Tibial nerve (tissue), 4 donors: ENCODE measurements at regions not wholly inside any gene's neighbourhood (a gene's known extent, or its start where the extent isn't known, plus 50 kb on each side); places are given as distances from the start of the nearest gene placed in this dataset.

Source experiments
- DNase-seq, 2 donors: peaks; one replicate each; pipeline ENCODE4 v3.0.0-alpha.2; 2019; ENCODE audit warnings: low spot score in 2 of 2
- H3K27ac ChIP-seq, 4 donors: fragments of 200-600 bp; sonication (generic) in 3 of 4; one replicate each; pipeline ENCODE4 v1.5.1; 2017 to 2019; ENCODE audit warnings: mild to moderate bottlenecking in 1 of 4
- H3K27me3 ChIP-seq, 2 donors: fragments of 200-600 bp; sonication (generic) in 1 of 2; one replicate each; pipeline versions ENCODE4 v1.5.1 to v1.6.0; 2017 to 2019
- H3K36me3 ChIP-seq, 3 donors: fragments of 200-600 bp; sonication (generic); one replicate each; pipeline ENCODE4 v1.5.1; 2018 to 2019
- H3K4me1 ChIP-seq, 4 donors: fragments of 200-600 bp; sonication (generic) in 3 of 4; one replicate each; pipeline ENCODE4 v1.5.1; 2017 to 2019
- H3K4me3 ChIP-seq, 4 donors: fragments of 200-600 bp; sonication (generic) in 3 of 4; one replicate each; pipeline ENCODE4 v1.5.1; 2017 to 2019; ENCODE audit warnings: mild to moderate bottlenecking in 1 of 4, moderate library complexity in 1 of 4
- H3K9me3 ChIP-seq, 4 donors: fragments of 200-600 bp; sonication (generic) in 3 of 4; one replicate each; pipeline ENCODE4 v1.5.1; 2017 to 2019
- CTCF ChIP-seq, 5 experiments: fragments of 200-600 bp in 3 of 5; fragments of 450-650 bp in 2 of 5; sonication (generic) in 3 of 5; IDR thresholded peaks; one replicate each; pipeline ENCODE4 v1.5.1; 2016 to 2019; ENCODE audit warnings: antibody characterized with exemption in 5 of 5, mild to moderate bottlenecking in 3 of 5, moderate library complexity in 2 of 5
- EP300 ChIP-seq, 2 donors: sonication (generic); formaldehyde crosslinking; IDR thresholded peaks; one replicate each; pipeline ENCODE4 v1.6.1; 2017; ENCODE audit warnings: antibody characterized with exemption in 2 of 2, mild to moderate bottlenecking in 1 of 2
- POLR2A ChIP-seq, 2 donors: fragments of 450-650 bp; IDR thresholded peaks; one replicate each; pipeline ENCODE4 v1.6.1; 2017; ENCODE audit warnings: antibody characterized with exemption in 2 of 2, mild to moderate bottlenecking in 2 of 2, moderate library complexity in 2 of 2
- WGBS, 2 donors: methylation state at CpG; one replicate each; pipeline ENCODE4 v1.1.5; 2018; 5-methylcytosine and 5-hydroxymethylcytosine counted together

- DNase-seq, result peak; percentile 36 to 86
- no peaks in the 10 kb centered on the region for H3K36me3 ChIP-seq
- no peaks in the 10 kb centered on the region for H3K27me3 ChIP-seq
- TF ChIP-seq CTCF (IDR thresholded peaks at IDR 0.05) (peak; percentile 44 to 81 (median 70)), EP300 (IDR thresholded peaks at IDR 0.05) (no peak)
- peaks cover 0 to 12% (median 0%) of the 10 kb centered on the region in 4 donors for H3K4me1 ChIP-seq
- no peaks in the 10 kb centered on the region for H3K9me3 ChIP-seq
- WGBS, 2 donors, result 41 to 54% methylated on average over 3 of the region's 3 CpGs
- no peak overlapping the region for H3K4me3 ChIP-seq
- H3K27ac ChIP-seq, result no peak overlapping the region
These were observed 64.3 kb upstream of the TRABD2B start for GRCh38 chr1:48061162-48062136.

GRCh38 chr1:48059289-48059688 lies 62.1 kb upstream of the TRABD2B start:
- no peak for DNase-seq
- 95 to 100% methylated on average over 1 of the region's 1 CpG for WGBS, 2 donors
- no peak for TF ChIP-seq POLR2A (IDR thresholded peaks at IDR 0.05)
- TF ChIP-seq EP300 (IDR thresholded peaks at IDR 0.05), result no peak
- TF ChIP-seq CTCF (IDR thresholded peaks at IDR 0.05), result no peak

GRCh38 chr1:48058135-48059025 lies 61.2 kb upstream of the TRABD2B start:
- Histone ChIP-seq H3K4me1 (peaks cover 0 to 15% (median 0%) of the 10 kb centered on the region in 4 donors), H3K9me3 (no peaks in the 10 kb centered on the region), H3K27ac (no peak overlapping the region), H3K36me3 (no peaks in the 10 kb centered on the region), H3K4me3 (no peak overlapping the region), H3K27me3 (no peaks in the 10 kb centered on the region)
- WGBS, 2 donors, result 71% methylated on average over 11 of the region's 11 CpGs
- DNase-seq, result no peak
- TF ChIP-seq POLR2A (IDR thresholded peaks at IDR 0.05) (no peak), EP300 (IDR thresholded peaks at IDR 0.05) (no peak), CTCF (IDR thresholded peaks at IDR 0.05) (no peak)

More at GRCh38 chr1:48059289-48059688, 62.1 kb upstream of the TRABD2B start:
- Histone ChIP-seq H3K4me3 (no peak overlapping the region), H3K4me1 (peaks cover 0 to 12% (median 0%) of the 10 kb centered on the region in 4 donors), H3K27ac (no peak overlapping the region), H3K9me3 (no peaks in the 10 kb centered on the region), H3K36me3 (no peaks in the 10 kb centered on the region), H3K27me3 (no peaks in the 10 kb centered on the region)

GRCh38 chr1:48057249-48057648 lies 60.1 kb upstream of the TRABD2B start:
- 96 to 100% methylated on average over 2 of the region's 2 CpGs for WGBS, 2 donors

More at GRCh38 chr1:48057249-48057648, 60.1 kb upstream of the TRABD2B start:
- H3K4me1 ChIP-seq, result peaks cover 0 to 26% (median 6%) of the 10 kb centered on the region in 4 donors
- H3K27ac ChIP-seq, result no peak overlapping the region
- H3K9me3 ChIP-seq, result no peaks in the 10 kb centered on the region
- no peak for DNase-seq
- no peaks in the 10 kb centered on the region for H3K27me3 ChIP-seq
- H3K4me3 ChIP-seq, result no peak overlapping the region
- no peaks in the 10 kb centered on the region for H3K36me3 ChIP-seq
- TF ChIP-seq EP300 (IDR thresholded peaks at IDR 0.05), result no peak
- no peak for TF ChIP-seq POLR2A (IDR thresholded peaks at IDR 0.05)
- no peak for TF ChIP-seq CTCF (IDR thresholded peaks at IDR 0.05)
